WERI-Rb-1 (cell line): ENCODE measurements at regions not wholly inside any gene's neighbourhood (a gene's known extent, or its start where the extent isn't known, plus 50 kb on each side); places are given as distances from the start of the nearest gene placed in this dataset.

ENCODE experiments used
- DNase-seq: peaks from one replicate; pipeline ENCODE4 v3.0.0-alpha.2; 2020
- H3K27ac ChIP-seq: fragments of 250-450 bp; sonication (Bioruptor Pico); 2 replicates; pipeline ENCODE4 v1.5.1; 2020; ENCODE audit warnings: mild to moderate bottlenecking, moderate library complexity
- H3K27me3 ChIP-seq: fragments of 250-450 bp; sonication (Bioruptor Pico); 2 replicates; pipeline ENCODE4 v1.5.1; 2021; ENCODE audit warnings: mild to moderate bottlenecking, low read depth, moderate library complexity; ENCODE audit not compliant: insufficient read depth, severe bottlenecking
- H3K36me3 ChIP-seq: fragments of 250-450 bp; sonication (Bioruptor Pico); 2 replicates; pipeline ENCODE4 v1.5.1; 2020; ENCODE audit warnings: mild to moderate bottlenecking, moderate library complexity
- H3K4me3 ChIP-seq: 2 replicates; pipeline ENCODE4 v1.5.1; 2011; ENCODE audit warnings: low read depth, mild to moderate bottlenecking, control low read depth, low read length
- H3K9me3 ChIP-seq: fragments of 250-450 bp; sonication (Bioruptor Pico); 2 replicates; pipeline ENCODE4 v1.5.1; 2021; ENCODE audit warnings: mild to moderate bottlenecking, moderate library complexity; ENCODE audit not compliant: severe bottlenecking
- TF ChIP-seq, protein P1 (sequence below): IDR thresholded peaks from 2 replicates; pipeline ENCODE4 v1.5.1; 2011; ENCODE audit warnings: low read depth, mild to moderate bottlenecking, control low read depth, inconsistent platforms, low read length

DNA sequence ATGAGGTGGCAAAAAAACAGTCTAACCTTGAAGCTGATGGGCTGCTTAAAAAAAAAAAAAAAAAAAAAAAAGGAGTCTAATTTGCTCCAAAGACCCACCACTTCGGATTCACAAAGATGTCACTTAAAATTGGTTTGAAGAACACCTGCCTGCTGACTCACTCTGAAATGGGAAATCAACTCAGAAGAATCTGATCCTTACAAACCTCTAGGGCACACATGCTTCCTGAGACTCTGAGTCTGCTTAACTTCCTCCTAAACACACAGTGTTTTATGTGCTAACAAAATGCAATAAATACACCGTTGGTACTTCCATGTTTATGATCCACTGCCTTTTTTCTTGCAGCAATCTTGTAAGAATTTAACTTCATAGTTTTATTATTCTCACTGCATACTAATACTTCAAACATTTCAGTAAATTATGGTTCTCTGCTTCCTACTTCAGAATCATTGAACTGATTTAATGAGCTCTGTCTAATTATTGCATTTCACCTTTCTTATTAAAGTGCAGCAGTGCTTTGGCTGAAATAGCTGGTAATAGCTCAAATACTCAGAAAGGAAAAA lies 73.0 kb upstream of the FRMD4B start:
- no peak for DNase-seq
- H3K9me3 ChIP-seq: peaks cover 4% of the 10 kb centered on the region
- H3K4me3 ChIP-seq: no peak overlapping the region
- TF ChIP-seq, protein P1, sequence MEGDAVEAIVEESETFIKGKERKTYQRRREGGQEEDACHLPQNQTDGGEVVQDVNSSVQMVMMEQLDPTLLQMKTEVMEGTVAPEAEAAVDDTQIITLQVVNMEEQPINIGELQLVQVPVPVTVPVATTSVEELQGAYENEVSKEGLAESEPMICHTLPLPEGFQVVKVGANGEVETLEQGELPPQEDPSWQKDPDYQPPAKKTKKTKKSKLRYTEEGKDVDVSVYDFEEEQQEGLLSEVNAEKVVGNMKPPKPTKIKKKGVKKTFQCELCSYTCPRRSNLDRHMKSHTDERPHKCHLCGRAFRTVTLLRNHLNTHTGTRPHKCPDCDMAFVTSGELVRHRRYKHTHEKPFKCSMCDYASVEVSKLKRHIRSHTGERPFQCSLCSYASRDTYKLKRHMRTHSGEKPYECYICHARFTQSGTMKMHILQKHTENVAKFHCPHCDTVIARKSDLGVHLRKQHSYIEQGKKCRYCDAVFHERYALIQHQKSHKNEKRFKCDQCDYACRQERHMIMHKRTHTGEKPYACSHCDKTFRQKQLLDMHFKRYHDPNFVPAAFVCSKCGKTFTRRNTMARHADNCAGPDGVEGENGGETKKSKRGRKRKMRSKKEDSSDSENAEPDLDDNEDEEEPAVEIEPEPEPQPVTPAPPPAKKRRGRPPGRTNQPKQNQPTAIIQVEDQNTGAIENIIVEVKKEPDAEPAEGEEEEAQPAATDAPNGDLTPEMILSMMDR: no peak
- no peaks in the 10 kb centered on the region for H3K36me3 ChIP-seq
- H3K27ac ChIP-seq: no peak overlapping the region
- no peaks in the 10 kb centered on the region for H3K27me3 ChIP-seq

GRCh38 chr3:69456631-69457030 lies 70.7 kb upstream of the FRMD4B start:
- Histone ChIP-seq H3K36me3 (no peaks in the 10 kb centered on the region), H3K9me3 (peaks cover 4% of the 10 kb centered on the region), H3K27ac (no peak overlapping the region), H3K4me3 (no peak overlapping the region), H3K27me3 (no peaks in the 10 kb centered on the region)
- TF ChIP-seq, protein P1: no peak
- no peak for DNase-seq

GRCh38 chr3:69454204-69454787 lies 68.4 kb upstream of the FRMD4B start:
- Histone ChIP-seq H3K36me3 (no peaks in the 10 kb centered on the region), H3K9me3 (peaks cover 4% of the 10 kb centered on the region), H3K4me3 (no peak overlapping the region), H3K27ac (no peak overlapping the region), H3K27me3 (no peaks in the 10 kb centered on the region)
- no peak for DNase-seq
- TF ChIP-seq, protein P1: no peak

DNA sequence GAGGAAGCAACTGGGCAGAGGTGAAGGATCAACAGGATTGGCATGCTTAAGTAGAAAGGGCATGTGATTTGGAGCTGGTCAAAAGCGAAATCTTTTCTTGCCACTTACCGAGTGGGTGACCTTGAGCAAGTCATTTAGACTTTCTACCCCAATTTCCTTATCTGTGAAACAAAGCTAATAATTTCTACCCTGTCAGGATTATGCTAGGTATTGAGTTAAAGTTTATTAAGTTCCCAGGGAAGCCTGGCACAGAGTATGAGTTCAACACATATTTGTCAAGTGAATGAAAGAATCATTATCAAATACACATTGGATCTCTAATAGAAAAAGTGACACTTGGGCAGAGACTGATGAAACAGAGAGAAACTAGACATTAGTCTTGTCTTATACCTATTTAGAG lies 66.4 kb upstream of the FRMD4B start:
- TF ChIP-seq, protein P1: no peak
- DNase-seq: no peak
- H3K9me3 ChIP-seq: peaks cover 4% of the 10 kb centered on the region
- H3K36me3 ChIP-seq: no peaks in the 10 kb centered on the region
- no peak overlapping the region for H3K4me3 ChIP-seq
- no peaks in the 10 kb centered on the region for H3K27me3 ChIP-seq
- no peak overlapping the region for H3K27ac ChIP-seq

GRCh38 chr3:69451594-69451993 lies 65.7 kb upstream of the FRMD4B start:
- no peaks in the 10 kb centered on the region for H3K36me3 ChIP-seq
- DNase-seq: no peak

More at GRCh38 chr3:69451594-69451993, 65.7 kb upstream of the FRMD4B start:
- TF ChIP-seq, protein P1: 0 out of 2 replicates have a peak, but pooled peaks have one; percentile 11
- H3K9me3 ChIP-seq: peaks cover 4% of the 10 kb centered on the region
- no peak overlapping the region for H3K27ac ChIP-seq
- no peaks in the 10 kb centered on the region for H3K27me3 ChIP-seq
- H3K4me3 ChIP-seq: no peak overlapping the region
